Body of pancreas (tissue), 4 donors: ENCODE measurements at regions not wholly inside any gene's neighbourhood (a gene's known extent, or its start where the extent isn't known, plus 50 kb on each side); places are given as distances from the start of the nearest gene placed in this dataset.

ENCODE experiments used
- ATAC-seq: fragments of 150-250 bp; one replicate; pipeline ENCODE4 v1.9.1; 2016
- DNase-seq, 4 donors: peaks; one replicate each; pipeline ENCODE4 v3.0.0-alpha.2; 2019
- H3K27ac ChIP-seq, 4 donors: fragments of 200-600 bp; sonication (generic); 1 replicate in 3 of 4; 2 replicates in 1 of 4; pipeline versions ENCODE4 v1.5.1 to v1.6.1; 2016 to 2019; ENCODE audit warnings: mild to moderate bottlenecking in 1 of 4, mixed read lengths in 1 of 4, moderate library complexity in 1 of 4
- H3K27me3 ChIP-seq, 2 donors: fragments of 200-600 bp; sonication (generic); one replicate each; pipeline ENCODE4 v1.6.0; 2016; ENCODE audit warnings: mild to moderate bottlenecking in 1 of 2
- H3K36me3 ChIP-seq, 2 donors: fragments of 200-600 bp; sonication (generic); replicated peaks in 1 of 2; 2 replicates each; pipeline ENCODE4 v1.5.1; 2016; ENCODE audit warnings: low read depth in 2 of 2; ENCODE audit not compliant: insufficient read depth in 1 of 2
- H3K4me1 ChIP-seq: fragments of 200-600 bp; sonication (generic); one replicate; pipeline ENCODE4 v1.6.0; 2016
- H3K4me3 ChIP-seq, 2 donors: fragments of 200-600 bp; sonication (generic); 1 replicate in 1 of 2; 2 replicates in 1 of 2; pipeline ENCODE4 v1.5.1; 2016 to 2019
- H3K9me3 ChIP-seq, 3 donors: fragments of 200-600 bp; sonication (generic); 1 replicate in 2 of 3; 2 replicates in 1 of 3; pipeline ENCODE4 v1.5.1; 2016
- POLR2A ChIP-seq, 3 donors: fragments of 450-650 bp; IDR thresholded peaks; one replicate each; pipeline ENCODE4 v1.6.1; 2016; ENCODE audit warnings: antibody characterized with exemption in 3 of 3, mild to moderate bottlenecking in 2 of 3
- WGBS, 2 donors: methylation state at CpG; one replicate each; pipeline ENCODE4 v1.1.5; 2017; 5-methylcytosine and 5-hydroxymethylcytosine counted together
- intact Hi-C: fragments of 100-400 bp; cut with DNase I; formaldehyde crosslinking; loops from one replicate; pipeline ENCODE4 v1.15.1; 2023
- TF ChIP-seq, protein P1 (sequence below), 7 experiments: fragments of 450-650 bp in 4 of 7; fragments of 200-600 bp in 3 of 7; sonication (generic) in 3 of 7; IDR thresholded peaks; one replicate each; pipeline ENCODE4 v1.5.1; 2016 to 2019; ENCODE audit warnings: antibody characterized with exemption in 7 of 7

DNA sequence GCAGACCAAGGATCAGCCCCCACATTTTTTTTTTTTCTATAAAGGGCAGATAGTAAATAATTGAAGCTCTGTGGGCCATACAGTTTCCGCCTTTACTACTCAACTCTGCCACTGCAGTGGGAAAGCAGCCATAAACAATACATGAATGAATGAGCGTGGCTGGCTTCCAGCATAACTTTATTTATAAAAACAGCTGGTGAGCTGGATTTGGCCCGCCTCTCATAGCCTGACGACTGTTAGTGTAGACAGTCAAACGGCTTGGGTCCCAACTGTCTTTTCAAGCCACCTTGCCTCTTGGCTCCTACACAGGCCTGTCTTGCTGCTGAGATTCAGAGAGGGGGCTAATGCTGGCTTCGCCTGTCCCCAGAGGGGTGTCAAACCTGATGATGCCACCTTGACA, 169.8 kb upstream of the GPR26 start:
- Histone ChIP-seq H3K27me3 (no peaks in the 10 kb centered on the region), H3K4me3 (no peak overlapping the region), H3K9me3 (no peaks in the 10 kb centered on the region), H3K27ac (no peak overlapping the region), H3K36me3 (no peaks in the 10 kb centered on the region), H3K4me1 (no peaks in the 10 kb centered on the region)
- intact Hi-C loops, result no loop called here
- TF ChIP-seq POLR2A (IDR thresholded peaks at IDR 0.05), result no peak
- TF ChIP-seq, protein P1, sequence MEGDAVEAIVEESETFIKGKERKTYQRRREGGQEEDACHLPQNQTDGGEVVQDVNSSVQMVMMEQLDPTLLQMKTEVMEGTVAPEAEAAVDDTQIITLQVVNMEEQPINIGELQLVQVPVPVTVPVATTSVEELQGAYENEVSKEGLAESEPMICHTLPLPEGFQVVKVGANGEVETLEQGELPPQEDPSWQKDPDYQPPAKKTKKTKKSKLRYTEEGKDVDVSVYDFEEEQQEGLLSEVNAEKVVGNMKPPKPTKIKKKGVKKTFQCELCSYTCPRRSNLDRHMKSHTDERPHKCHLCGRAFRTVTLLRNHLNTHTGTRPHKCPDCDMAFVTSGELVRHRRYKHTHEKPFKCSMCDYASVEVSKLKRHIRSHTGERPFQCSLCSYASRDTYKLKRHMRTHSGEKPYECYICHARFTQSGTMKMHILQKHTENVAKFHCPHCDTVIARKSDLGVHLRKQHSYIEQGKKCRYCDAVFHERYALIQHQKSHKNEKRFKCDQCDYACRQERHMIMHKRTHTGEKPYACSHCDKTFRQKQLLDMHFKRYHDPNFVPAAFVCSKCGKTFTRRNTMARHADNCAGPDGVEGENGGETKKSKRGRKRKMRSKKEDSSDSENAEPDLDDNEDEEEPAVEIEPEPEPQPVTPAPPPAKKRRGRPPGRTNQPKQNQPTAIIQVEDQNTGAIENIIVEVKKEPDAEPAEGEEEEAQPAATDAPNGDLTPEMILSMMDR (IDR thresholded peaks at IDR 0.05), result no peak
- WGBS, 2 donors, result 61 to 80% methylated on average over 6 of the region's 6 CpGs
- ATAC-seq (no peak), DNase-seq (no peak)

DNA sequence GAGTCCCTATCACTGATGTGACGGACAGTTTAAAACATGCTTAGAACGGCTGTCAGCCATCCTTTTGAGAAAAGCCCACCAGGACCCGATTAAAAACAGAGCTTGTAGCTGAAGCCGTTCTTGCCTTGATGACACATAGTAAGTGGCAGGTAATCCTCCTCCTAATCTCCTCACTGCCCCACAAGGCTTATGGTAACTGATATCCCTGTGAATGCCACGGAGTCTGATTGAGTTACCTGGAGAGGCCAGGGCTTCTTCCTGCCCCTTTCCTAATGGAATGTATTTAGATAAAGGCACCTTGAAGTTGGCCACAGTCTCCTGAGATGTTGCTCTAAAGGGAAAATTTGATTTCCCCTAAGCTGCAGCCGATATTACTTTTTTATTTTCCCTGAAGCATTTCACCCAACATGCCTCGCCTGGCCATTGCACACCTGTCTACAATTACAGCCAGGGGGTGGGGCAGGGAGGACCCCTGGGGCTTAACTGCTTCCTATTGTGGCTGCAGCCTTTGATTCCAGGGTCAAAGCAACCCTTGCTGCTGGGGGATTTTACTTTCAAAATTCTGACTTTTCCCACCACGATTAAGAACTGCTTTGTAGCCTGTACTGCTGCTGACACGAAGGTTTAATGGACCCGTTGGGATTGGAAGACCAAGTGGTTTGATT, 169.0 kb upstream of the GPR26 start:
- TF ChIP-seq, protein P1 (IDR thresholded peaks at IDR 0.05), result no peak
- no peak for TF ChIP-seq POLR2A (IDR thresholded peaks at IDR 0.05)
- H3K9me3 ChIP-seq, result no peaks in the 10 kb centered on the region
- ATAC-seq (no peak), DNase-seq (no peak)
- WGBS, 2 donors, result 41 to 49% methylated on average over 10 of the region's 10 CpGs
- no peaks in the 10 kb centered on the region for H3K27me3 ChIP-seq
- no peak overlapping the region for H3K27ac ChIP-seq
- no peak overlapping the region for H3K4me3 ChIP-seq
- no peaks in the 10 kb centered on the region for H3K36me3 ChIP-seq
- intact Hi-C loops, result no loop called here
- H3K4me1 ChIP-seq, result no peaks in the 10 kb centered on the region

DNA sequence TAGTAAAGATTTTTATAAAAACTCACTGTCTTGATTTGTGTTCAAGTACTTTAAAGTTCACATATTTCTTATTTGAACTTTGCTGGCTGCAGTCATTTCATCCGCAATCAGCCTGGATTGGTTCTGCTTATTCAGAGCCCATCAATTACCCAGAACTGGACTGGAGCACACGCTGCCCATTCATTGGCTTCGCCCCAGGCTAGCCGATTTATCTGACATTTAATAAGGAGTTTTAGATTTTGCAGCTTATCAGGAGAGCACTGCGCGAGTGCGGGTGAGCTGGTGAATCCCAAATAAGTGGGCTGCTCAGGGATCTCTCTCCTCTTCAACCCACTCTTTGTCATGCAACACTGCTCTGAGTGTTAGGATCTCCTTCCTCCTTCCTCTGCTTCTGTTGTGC, 166.0 kb upstream of the GPR26 start:
- Histone ChIP-seq H3K4me1 (no peaks in the 10 kb centered on the region), H3K27ac (no peak overlapping the region), H3K9me3 (no peaks in the 10 kb centered on the region), H3K4me3 (no peak overlapping the region), H3K27me3 (no peaks in the 10 kb centered on the region), H3K36me3 (no peaks in the 10 kb centered on the region)
- DNase-seq (no peak), ATAC-seq (no peak)
- 52 to 69% methylated on average over 7 of the region's 7 CpGs for WGBS, 2 donors
- TF ChIP-seq, protein P1 (IDR thresholded peaks at IDR 0.05), result no peak
- TF ChIP-seq POLR2A (IDR thresholded peaks at IDR 0.05), result no peak
- intact Hi-C loops, result no loop called here

DNA sequence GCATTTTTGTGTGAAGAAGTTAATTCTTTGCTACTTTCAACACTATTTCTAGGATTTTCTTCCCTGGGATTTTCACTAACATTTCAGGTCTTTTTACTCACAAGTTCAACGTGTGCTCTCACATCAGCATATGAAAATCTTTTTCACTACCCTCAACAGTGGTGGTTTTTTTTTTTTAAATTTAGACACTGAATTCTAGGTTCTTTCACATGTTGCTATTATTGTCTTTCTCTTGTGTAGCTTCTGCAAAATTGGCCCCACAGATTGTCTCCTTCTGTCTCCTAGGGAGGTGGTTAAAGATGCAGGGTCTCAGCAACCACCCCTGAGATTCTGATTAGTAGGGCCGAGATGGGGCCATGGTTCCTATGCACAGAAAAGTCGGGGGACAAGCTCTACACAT, 165.0 kb upstream of the GPR26 start:
- ATAC-seq, result no peak
- Histone ChIP-seq H3K9me3 (no peaks in the 10 kb centered on the region), H3K4me1 (no peaks in the 10 kb centered on the region), H3K27ac (no peak overlapping the region), H3K36me3 (no peaks in the 10 kb centered on the region), H3K27me3 (no peaks in the 10 kb centered on the region), H3K4me3 (no peak overlapping the region)
- no peak for DNase-seq
- TF ChIP-seq POLR2A (IDR thresholded peaks at IDR 0.05), result no peak
- TF ChIP-seq, protein P1 (IDR thresholded peaks at IDR 0.05), result no peak
- intact Hi-C loops, result no loop called here
- WGBS, 2 donors, result 50 to 73% methylated on average over 2 to 3 of the region's 3 CpGs

DNA sequence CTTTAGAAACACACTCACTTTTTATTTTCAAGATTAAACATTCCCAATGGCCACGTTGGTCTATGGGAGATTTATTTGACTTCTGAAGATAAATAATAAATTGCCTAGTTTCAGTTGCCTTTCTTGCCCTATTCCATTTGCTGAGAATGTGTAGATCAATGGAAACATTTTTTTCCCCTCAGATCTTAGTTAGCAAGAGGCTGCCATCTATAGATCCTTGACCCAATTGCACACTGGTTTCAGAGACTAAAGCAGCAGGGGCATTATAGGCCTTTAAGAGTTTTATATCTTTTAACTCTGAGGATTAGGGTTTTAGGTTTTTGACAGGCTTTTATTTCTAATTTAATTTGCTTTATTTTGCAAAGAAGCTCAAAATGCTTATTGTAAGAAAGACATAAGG, 163.2 kb upstream of the GPR26 start:
- no peak overlapping the region for H3K27ac ChIP-seq
- intact Hi-C loops, result no loop called here
- H3K4me3 ChIP-seq, result no peak overlapping the region
- H3K27me3 ChIP-seq, result no peaks in the 10 kb centered on the region
- no peaks in the 10 kb centered on the region for H3K4me1 ChIP-seq
- no peaks in the 10 kb centered on the region for H3K9me3 ChIP-seq
- no peaks in the 10 kb centered on the region for H3K36me3 ChIP-seq
- TF ChIP-seq, protein P1 (IDR thresholded peaks at IDR 0.05), result peak in 1 of 7 experiments; percentile 3
- no peak for TF ChIP-seq POLR2A (IDR thresholded peaks at IDR 0.05)
- 17 to 22% methylated on average over 1 of the region's 1 CpG for WGBS, 2 donors
- ATAC-seq (no peak), DNase-seq (no peak)
